NCI-H526 (cell line): ENCODE measurements at regions not wholly inside any gene's neighbourhood (a gene's known extent, or its start where the extent isn't known, plus 50 kb on each side); places are given as distances from the start of the nearest gene placed in this dataset.
"Not testable (repeated sequence)": the region's sequence is repeated elsewhere in the genome, so short reads cannot be mapped to it uniquely, and the experiment has no call there.

Source experiments
- DNase-seq, 2 experiments: peaks; one replicate each; lab custom pipeline; 2025; lab: John Stamatoyannopoulos, UW

- peak in 1 of 2 experiments; percentile 33 for DNase-seq
These were observed 119.8 kb downstream of the LRATD1 start for GRCh38 chr2:14752295-14752694.

GRCh38 chr2:14756122-14756541, 123.6 kb downstream of the LRATD1 start:
- DNase-seq = no peak

GRCh38 chr2:14756981-14757657, 124.6 kb downstream of the LRATD1 start:
- no peak for DNase-seq

- no peak for DNase-seq
These were observed 126.6 kb downstream of the LRATD1 start for GRCh38 chr2:14759082-14759481.

- no peak for DNase-seq
These were observed 127.7 kb downstream of the LRATD1 start for GRCh38 chr2:14760169-14760568.

GRCh38 chr2:14761118-14761517, 128.6 kb downstream of the LRATD1 start:
- no peak for DNase-seq

- DNase-seq = no peak
These were observed 141.2 kb downstream of the LRATD1 start for GRCh38 chr2:14773696-14774095.

GRCh38 chr2:14774436-14774968, 142.0 kb downstream of the LRATD1 start:
- DNase-seq = no peak

GRCh38 chr2:14776216-14776615, 143.7 kb downstream of the LRATD1 start:
- DNase-seq = no peak

- DNase-seq = no peak
These were observed 145.5 kb downstream of the LRATD1 start for GRCh38 chr2:14778015-14778414.

GRCh38 chr2:14779252-14779651, 146.7 kb downstream of the LRATD1 start:
- DNase-seq = no peak

- DNase-seq = peak; percentile 85 to 90
These were observed 148.6 kb downstream of the LRATD1 start for GRCh38 chr2:14781142-14781541.

GRCh38 chr2:14788814-14789213, 156.3 kb downstream of the LRATD1 start:
- DNase-seq = not testable (repeated sequence)

- no peak for DNase-seq
These were observed 157.6 kb downstream of the LRATD1 start for GRCh38 chr2:14790041-14790640.

- DNase-seq = no peak
These were observed 171.5 kb downstream of the LRATD1 start for GRCh38 chr2:14803994-14804393.

- DNase-seq = no peak
These were observed 172.4 kb downstream of the LRATD1 start for GRCh38 chr2:14804902-14805301.

- no peak for DNase-seq
These were observed 174.1 kb downstream of the LRATD1 start for GRCh38 chr2:14806613-14807012.

- DNase-seq = no peak
These were observed 182.7 kb downstream of the LRATD1 start for GRCh38 chr2:14815201-14815600.

GRCh38 chr2:14816069-14817060, 183.8 kb downstream of the LRATD1 start:
- DNase-seq = no peak

- DNase-seq = no peak
These were observed 185.3 kb downstream of the LRATD1 start for GRCh38 chr2:14817848-14818247.

- DNase-seq = no peak
These were observed 194.0 kb downstream of the LRATD1 start for GRCh38 chr2:14826518-14826917.
